Prostate gland (tissue), 2 donors: ENCODE measurements at regions not wholly inside any gene's neighbourhood (a gene's known extent, or its start where the extent isn't known, plus 50 kb on each side); places are given as distances from the start of the nearest gene placed in this dataset.

Experiments
- POLR2A ChIP-seq: fragments of 450-650 bp; IDR thresholded peaks from one replicate; pipeline ENCODE4 v1.6.1; 2016; ENCODE audit warnings: antibody characterized with exemption, mild to moderate bottlenecking
- POLR2AphosphoS5 ChIP-seq: sonication (generic); formaldehyde crosslinking; IDR thresholded peaks from one replicate; pipeline ENCODE4 v1.6.1; 2017; ENCODE audit warnings: antibody characterized with exemption
- TF ChIP-seq, protein P1 (sequence below), 4 experiments: fragments of 200-600 bp in 2 of 4; fragments of 450-650 bp in 2 of 4; sonication (generic) in 2 of 4; IDR thresholded peaks; 1 replicate in 3 of 4; 2 replicates in 1 of 4; pipeline ENCODE4 v1.5.1; 2016 to 2019; ENCODE audit warnings: antibody characterized with exemption in 4 of 4, mild to moderate bottlenecking in 2 of 4, moderate library complexity in 2 of 4

DNA sequence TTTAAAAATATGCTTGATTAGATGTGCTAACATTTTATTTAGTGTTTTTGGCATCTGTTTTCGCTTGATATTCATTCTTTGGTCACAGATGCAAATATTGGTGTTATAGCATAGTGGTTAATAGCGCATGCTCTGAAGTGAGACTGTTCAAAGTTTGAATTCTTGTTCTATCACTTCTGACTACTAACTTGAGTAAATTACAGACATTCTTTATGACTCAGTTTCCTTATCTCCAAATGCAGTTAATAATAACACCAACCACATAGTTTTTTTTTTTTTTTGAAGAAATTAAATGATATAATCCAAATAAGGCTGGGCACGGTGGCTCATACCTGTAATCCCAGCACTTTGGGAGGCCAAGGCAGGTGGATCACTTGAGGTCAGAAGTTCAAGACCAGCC lies 81.0 kb downstream of the TMX1 start:
- TF ChIP-seq, protein P1, sequence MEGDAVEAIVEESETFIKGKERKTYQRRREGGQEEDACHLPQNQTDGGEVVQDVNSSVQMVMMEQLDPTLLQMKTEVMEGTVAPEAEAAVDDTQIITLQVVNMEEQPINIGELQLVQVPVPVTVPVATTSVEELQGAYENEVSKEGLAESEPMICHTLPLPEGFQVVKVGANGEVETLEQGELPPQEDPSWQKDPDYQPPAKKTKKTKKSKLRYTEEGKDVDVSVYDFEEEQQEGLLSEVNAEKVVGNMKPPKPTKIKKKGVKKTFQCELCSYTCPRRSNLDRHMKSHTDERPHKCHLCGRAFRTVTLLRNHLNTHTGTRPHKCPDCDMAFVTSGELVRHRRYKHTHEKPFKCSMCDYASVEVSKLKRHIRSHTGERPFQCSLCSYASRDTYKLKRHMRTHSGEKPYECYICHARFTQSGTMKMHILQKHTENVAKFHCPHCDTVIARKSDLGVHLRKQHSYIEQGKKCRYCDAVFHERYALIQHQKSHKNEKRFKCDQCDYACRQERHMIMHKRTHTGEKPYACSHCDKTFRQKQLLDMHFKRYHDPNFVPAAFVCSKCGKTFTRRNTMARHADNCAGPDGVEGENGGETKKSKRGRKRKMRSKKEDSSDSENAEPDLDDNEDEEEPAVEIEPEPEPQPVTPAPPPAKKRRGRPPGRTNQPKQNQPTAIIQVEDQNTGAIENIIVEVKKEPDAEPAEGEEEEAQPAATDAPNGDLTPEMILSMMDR (IDR thresholded peaks at IDR 0.05) = no peak
- TF ChIP-seq POLR2AphosphoS5 = no peak
- TF ChIP-seq POLR2A = no peak
